NCI-H345 treated with DMSO at 0.1 percent for 48 hours (cell line): ENCODE measurements at regions not wholly inside any gene's neighbourhood (a gene's known extent, or its start where the extent isn't known, plus 50 kb on each side); places are given as distances from the start of the nearest gene placed in this dataset.
"Not testable (repeated sequence)": the region's sequence is repeated elsewhere in the genome, so short reads cannot be mapped to it uniquely, and the experiment has no call there.

Experiments used
- DNase-seq: peaks from one replicate; lab custom pipeline; 2025; ENCODE audit not compliant: unreplicated experiment; lab: John Stamatoyannopoulos, UW

DNA sequence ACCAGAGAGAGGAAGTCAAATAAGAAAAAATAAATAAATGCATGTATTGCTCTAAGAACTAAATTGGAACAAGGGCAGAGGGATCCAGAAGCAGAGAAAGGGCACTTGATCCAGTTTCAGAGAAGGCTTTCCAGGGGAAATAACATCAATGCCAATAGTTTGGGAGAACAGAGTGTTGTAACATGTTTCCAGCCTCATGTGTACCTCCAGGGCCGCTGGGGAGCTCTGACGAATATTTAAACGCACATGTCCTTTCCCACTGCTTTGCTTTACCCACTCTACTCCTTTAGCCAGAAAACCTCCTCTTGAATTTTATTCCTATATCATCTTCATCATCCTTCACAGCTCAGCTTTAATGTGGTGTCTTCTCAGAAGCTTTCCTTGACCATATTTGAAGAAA is 233.7 kb downstream of the ENC1 start:
- DNase-seq = no peak

DNA sequence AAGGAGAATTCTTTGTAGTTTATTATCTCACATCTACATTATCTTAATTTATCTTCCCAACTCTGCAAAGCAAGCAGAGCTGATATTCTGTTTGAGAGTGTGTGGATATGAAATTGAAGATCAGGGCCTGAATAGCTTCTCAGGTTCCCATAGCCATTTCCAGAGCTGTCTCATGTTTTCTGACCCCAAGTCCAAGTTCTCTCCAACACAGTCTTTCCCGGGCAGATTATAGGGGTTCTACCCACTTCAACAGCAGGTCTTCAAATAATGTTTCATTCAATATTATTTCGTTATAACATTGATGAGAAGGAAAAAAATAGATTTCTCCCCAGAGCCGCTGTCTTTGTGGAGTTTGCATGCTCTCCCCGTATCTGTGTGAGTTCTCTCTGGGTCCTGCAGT is 234.9 kb downstream of the ENC1 start:
- no peak for DNase-seq

DNA sequence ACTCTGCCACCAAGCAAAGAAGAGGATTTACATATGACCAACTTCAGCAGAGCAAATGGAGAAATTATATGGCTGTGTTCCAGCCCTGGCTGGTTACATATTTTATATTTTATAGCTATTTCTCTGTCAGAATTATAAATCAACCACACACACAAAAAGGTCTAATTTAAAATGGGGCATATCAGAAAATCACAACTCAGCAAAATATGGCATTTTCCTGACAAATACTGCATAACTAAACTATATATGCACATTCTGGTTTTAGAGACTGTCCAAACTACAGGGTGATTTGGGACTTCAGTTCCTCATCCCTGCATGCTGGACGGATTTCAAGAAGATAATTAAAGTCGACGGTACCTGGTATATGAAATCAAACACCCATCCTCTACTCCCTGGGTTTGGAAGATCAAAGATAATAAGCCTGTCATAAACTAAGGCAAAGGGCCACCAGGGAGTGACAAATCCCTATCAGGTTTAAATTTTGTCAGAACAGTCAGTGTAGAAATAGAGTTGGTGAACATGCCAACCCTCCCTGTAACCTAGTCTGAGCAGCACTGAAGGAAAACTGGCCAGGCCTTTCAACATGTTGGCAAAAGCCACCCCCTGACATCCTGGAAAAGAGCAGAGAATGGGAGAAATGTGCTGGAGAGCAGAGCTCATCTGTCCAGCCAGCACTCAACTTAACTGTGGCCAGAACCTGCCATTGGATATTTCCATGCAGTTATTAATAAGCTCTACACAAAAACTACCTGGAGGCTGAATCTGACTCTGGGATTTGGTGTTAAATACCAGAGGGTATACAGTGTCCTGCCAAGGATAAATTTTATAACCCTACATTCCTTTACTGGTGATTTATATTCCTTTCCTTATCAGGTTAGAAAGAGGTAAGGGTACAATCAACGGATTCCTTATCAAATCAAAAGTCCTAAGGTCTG is 235.7 kb downstream of the ENC1 start:
- DNase-seq = no peak

DNA sequence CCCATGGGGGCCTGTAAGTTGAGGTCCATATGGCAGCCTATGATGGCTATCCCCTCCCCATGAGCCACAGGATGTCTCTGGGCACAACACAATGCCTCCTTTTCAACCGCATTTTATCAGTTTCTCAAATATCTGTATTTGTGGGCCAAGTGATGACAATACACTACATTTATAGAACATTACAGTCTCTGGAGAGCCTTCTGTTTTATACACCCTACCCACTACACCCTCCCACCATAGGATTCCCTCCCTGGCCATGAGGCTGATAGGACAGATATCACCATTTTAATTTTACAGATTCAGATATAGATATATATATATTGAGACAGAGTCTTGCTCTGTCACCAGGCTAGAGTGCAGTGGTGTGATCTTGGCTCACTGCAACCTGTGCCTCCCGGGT is 236.8 kb downstream of the ENC1 start:
- no peak for DNase-seq

DNA sequence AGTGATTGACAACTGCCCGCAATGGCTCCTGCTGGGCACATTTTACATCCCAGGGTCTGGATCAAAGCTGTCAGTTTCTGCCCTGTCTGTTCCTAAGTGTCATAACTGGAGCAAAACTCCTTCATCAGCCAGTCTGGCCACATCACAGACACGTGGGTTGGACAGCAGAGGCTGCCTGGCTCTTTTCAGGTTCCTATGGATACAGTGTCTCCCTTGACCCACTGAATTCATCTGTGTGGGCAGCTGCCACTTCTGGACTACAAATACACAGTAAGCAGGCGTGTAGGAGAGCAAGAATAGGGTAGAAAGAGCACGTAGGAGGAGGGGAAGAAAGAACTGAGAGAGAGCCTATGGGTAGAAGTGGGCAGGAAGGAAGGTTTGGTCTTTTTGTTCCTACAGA is 238.0 kb downstream of the ENC1 start:
- no peak for DNase-seq

DNA sequence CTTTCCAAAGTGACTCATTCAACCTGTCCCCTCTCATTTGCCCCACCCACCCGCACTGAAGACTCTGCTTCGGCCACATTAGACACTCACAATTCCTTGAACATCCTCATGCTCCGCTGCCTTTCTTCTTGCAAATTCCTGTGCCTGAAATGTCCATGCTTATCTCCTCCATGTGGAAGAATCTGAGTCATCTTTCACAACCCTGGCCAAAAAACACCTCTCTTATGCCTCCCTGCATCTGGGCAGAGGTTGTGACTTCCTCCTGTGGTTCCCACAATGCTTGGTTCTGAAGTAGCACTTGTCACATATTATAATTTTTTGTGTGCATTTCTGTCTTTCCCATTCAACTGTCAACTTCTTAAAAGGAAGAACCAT is 238.6 kb downstream of the ENC1 start:
- no peak for DNase-seq

DNA sequence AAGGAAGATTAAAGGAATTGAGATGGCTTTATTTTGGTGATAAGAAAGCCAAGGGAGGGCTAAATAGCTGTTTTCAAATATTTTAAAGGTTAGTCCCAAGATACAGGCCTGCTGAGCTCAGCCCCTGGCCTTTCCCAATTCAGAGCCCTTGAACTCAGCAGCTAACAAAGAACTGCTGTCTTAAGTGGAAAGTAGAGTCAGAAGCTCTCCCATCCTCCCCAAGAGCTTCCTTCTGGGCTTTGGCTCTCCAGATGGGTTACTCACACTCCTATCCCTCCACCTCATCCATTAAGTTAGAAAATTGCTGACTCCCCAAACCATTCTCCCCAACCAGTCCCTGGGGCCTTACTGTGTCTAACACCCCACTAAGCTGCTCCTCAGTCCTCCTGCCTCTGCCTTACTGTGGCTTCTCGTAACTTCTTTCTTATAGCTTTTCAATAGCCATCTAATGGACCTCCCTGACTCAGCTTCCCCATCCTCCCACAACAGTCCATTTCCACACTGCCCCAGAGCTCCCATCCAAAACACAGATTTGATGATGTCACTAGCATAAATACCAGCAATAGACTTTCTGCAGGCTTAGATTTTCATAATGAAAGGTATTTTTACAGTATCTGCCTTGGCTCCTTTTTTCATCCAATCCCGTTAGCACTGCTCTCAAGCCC is 239.1 kb downstream of the ENC1 start:
- DNase-seq = no peak

DNA sequence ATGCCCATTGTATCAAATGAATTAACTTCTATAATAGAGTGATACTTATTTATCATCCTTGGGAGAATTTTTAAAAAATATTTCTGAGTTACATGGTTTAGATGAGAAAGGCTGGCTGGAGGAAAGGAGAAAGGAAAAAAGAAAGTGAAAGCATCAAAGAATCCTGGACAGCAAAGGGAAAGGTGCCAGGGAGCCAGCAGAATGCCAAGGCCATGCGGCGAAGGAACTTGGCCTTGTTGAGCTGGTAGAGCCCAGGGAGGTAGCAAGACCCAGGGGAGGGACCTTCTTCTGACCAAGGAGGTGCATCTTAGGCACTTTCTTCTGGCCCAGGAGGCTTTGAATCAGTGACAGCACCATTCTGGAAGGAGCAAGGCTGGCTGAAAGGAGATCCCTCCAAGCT is 240.5 kb downstream of the ENC1 start:
- DNase-seq = no peak

DNA sequence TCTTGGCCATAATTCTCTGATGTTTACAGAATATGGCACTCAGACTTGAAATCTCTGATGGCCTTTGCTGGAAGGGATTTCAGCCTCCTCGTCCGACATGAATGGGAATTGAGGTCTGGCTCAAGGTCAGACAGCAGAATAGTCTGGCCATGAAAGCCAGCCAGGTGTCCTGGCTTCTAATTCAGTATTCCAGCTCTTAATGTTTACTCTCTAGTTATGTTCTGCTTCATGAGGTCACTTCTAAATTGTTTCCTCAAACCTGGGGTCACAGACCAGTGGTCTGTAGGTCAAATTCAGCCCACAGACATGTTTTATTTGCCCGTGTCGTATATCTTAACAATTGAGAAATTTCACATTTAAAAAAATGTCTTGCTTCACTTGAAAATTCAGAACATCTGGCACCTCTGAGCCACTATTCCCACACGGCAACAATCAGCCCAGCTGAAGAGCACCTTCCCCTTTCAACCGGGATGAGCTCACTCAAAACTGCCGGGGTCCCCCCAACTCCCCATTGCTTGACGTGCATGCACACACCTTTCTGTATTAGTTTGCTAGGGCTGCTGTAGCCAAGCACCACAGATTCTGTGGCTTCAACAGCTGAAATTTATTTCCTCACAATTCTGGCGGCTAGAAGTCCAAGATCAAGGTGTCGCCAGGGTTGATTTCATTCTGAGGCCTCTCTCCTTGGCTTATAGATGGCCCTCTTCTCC is 243.5 kb downstream of the ENC1 start:
- no peak for DNase-seq

DNA sequence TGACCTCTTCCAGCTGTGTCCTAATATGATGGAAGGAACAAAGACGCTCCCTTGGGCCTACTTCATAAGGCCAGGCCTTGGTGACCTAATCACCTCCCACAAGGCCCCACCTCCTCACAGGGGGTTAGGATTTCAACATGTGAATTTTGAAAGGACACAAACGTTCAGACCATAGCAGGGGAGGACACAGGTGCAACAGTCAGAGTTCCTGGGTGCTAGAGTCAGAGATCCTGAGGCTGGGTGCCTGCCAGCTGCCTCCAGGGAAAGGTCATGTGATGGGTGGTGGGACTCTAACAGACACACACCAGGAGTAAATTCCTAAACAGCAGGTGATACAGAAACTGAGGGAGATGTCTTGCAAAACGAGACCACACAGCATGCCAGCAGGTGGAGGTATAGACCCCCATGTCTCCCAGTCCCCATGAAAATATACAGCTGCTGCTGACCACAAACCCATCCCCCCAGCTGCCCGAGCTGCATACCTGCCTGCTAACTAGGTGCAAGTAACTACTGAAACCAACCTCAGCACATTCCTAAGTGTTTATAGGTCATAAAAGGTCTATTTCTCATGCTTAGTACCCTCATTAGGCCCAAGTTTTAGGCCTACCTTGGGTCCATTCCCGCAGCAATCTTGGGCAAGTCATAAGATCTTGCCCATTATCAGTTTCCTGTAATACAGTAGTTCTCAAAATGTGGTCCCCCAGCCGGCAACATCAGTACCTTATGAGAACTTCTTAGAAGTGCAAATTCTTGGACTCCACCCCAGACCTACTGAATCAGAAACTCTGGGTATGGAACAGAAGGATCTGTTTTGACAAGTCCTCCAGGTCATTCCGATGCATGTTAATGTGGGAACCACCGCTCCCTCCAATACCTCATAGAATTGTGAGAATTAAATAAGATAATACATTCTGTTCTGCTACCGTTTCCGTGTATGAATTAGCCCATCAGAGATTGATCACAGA is 245.3 kb downstream of the ENC1 start:
- DNase-seq = no peak

DNA sequence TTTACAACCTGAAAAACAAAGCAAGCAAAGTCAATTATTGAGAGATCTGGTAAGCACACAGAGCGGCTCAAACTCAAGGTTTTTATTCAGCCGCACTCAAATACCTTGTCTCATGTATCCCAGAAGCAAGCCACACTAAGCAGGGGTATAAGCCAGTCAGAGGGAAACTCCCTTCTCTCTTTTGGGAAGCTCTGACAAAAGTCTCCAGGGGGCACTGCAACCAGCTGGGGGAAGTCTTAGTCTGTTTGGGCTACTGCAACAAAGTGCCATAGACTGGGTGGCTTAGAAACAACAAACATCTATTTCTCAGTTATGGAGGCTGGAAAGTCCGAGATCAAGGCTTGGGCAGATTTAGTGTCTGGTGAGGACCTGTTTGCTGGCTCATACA is 246.0 kb downstream of the ENC1 start:
- no peak for DNase-seq

DNA sequence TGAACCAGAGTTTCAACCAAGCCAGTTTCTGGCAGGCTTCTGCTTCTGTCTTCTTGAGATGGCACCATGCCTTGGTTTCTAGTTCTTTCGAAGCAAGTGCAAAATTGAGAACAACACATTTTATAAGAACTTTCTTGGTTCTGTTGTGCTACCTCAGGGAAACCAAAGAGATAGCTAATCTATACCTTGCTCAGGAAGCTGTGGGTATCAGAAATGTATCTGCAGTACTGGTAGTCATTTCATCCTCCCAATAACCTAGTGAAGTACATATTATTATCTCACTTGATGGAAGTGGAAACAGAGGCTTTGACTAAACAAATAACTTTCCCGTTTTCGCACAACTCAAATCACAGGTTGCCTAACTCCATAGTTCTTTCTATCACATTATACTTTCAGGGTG is 246.6 kb downstream of the ENC1 start:
- DNase-seq = no peak

DNA sequence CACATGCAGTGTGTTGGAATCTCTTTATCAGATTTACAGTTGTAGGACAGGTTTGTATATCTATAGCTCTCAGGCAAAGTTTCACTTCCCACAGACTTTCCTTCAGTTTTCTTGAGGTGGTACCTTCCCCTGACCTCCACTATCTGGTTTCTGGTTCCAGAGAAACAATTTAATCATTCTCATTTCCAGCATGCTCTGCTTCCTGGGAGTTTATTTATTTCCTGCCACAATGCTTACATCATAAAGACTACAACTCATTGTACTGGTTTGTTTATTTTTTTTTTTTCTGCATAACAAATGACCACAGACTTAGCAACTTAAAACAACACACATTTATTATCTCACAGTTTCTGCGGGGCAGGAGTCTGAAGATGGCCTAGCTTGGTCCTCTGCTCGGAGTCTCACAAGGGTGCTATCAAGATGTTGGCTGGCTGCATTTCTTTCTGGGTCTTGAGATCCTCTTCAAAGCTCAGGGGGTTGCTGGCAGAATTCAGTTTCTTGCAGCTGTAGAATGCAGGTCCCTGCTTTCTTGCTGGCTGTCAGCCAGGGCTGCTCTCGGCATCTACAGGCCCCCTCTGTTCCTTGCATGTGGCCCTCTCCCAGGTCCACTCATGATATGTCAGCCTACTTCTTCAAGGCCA is 247.7 kb downstream of the ENC1 start:
- no peak for DNase-seq

DNA sequence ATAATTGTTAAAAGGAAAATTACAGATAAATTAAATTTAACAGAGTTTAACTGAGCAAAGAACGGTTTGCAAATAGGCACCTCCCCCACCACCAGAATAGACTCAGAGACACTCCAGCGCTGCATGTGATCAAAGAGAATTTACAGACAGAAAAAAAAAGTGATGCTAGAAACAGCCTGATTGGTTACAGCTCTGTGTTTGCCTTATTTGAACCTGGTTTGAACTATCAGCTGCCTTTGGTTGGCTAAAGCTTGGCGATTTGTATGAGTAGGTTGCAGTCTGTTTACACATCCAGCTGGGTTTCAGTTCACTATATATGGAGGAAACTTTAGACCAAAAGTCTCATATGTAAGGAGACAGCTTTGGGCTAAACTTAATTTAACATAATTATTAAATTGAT is 249.1 kb downstream of the ENC1 start:
- no peak for DNase-seq

DNA sequence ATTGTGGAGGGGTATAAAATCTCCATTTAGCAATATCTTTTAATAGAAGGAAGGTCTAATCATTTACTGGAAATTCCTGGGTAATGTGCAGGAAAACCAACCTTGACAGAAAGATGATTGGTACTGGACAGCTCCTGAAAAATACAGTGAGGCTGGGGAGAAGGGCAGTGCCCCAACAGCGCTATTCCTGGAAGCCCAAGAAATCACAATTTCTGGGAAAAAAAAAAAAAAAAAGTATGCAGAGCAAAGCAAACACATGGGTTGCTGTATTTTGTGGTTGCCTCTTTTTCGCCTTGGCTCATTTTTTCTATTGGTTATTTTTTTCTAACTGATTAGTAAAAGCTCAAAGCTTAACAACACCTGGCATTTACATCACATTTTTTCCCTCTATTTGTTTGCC is 249.7 kb downstream of the ENC1 start:
- DNase-seq = no peak

DNA sequence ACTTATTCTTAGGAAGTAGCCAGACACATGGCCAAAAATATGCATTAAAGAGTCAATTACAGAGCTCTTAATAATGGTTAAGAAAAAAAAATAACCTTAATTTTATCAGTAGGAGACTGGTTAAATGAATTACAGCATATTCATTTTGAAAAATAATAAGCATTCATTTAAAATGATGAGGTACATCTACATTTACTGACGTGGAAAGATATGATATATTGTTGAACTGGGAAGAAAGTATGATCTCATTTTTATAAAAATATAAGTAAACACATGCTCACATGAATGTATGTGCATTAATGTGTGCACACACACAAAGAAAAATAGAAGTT is 250.3 kb downstream of the ENC1 start:
- no peak for DNase-seq

DNA sequence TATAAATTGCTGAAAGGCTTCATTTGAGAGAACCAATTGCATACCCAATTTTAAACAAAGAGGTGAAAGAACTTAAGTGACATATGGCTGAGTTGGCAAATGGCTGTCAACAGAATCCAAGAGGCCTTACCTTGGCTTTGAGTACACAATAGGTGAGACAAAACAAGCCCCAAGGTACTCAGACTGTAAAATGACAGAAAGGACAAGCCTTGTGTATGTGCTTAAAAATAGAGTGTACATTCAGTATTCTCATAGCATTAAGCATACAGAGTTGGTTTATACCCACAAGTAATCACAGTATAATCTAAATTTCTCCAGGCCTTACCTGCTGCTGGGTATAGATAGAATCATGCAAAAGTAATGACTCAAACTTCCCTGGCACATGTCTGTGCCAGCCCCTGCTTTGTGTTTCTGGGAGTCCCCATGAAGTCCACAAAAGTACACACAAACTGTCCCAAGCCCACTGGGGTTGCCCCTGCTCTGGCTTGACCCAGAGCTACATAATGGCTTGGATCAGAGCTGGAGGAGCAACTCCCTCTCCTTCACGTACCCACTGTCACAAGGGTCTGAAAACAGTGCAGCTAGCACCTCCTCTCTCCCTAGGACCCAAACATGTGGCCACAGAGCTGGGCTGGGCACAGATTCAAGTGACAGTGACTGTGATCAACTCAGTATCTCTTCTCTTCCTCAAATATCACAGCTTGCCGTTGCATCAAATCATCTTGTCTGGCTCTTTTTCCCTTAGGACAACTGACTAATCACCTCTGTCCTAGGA is 250.8 kb downstream of the ENC1 start:
- no peak for DNase-seq

DNA sequence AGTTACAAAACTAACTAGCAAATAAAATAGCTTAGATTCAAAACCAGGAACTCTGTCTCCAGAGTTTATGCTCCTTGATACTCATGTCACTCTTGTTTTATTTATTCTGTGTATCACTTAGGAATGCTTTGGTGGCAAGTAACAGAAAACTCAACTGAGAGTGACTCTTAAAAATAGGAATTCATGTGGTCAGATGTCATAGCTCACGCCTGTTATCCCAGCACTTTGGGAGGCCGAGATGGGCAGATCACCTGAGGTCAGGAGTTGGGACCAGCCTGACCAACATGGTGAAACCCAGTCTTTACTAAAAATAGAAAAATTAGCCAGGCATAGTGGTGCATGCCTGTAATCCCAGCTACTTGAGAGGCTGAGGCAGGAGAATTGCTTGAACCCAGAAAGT is 252.1 kb downstream of the ENC1 start:
- not testable (repeated sequence) for DNase-seq

DNA sequence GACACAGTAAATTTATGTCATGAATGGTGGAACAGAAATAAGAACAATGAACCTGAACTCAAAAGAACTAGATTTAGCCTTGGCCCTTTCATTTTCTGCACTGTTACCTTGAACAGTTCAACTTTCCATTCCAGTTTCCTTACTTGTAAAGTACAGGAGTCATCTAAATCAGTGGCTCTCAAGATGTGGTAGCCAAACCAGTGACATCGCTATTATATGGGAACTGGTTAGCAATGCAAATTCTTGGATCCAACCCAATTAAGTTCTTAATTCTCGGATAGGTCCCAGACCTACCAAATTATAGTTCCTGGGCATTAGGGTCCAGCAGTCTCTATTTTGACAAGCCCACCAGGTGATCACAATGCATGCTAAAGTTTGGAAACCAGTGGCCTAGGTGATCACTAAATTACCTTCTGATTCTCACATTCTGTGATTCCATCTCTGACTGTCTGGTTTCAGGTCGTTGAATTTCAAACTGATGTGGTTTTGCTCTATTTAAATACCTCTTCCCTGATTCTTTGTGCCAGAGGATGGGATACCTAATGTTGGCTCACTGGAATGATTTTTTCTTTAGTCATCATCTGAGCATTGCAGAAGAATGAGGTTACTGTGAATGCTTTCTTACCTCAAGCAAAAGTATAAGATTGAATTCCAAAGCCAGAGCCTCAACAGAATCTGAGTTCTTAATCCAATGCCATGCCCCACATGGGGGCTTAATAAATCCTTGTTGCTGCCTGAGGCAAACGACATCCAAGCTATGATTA is 253.8 kb downstream of the ENC1 start:
- no peak for DNase-seq
